G401.6 (cell line): ENCODE measurements at regions not wholly inside any gene's neighbourhood (a gene's known extent, or its start where the extent isn't known, plus 50 kb on each side); places are given as distances from the start of the nearest gene placed in this dataset.
"Not testable (repeated sequence)": the region's sequence is repeated elsewhere in the genome, so short reads cannot be mapped to it uniquely, and the experiment has no call there.

Source experiments
- FAIRE-seq: peaks from 2 replicates; lab custom pipeline; 2012; peaks lifted over from hg19 to GRCh38; lab: Jason Lieb, UNC

- FAIRE-seq = not testable (repeated sequence)
Observed at GRCh38 chr21:32823296-32823695, 51.7 kb upstream of the PAXBP1 start.

GRCh38 chr21:32824950-32825349 lies 53.4 kb upstream of the PAXBP1 start:
- FAIRE-seq = no peak

DNA sequence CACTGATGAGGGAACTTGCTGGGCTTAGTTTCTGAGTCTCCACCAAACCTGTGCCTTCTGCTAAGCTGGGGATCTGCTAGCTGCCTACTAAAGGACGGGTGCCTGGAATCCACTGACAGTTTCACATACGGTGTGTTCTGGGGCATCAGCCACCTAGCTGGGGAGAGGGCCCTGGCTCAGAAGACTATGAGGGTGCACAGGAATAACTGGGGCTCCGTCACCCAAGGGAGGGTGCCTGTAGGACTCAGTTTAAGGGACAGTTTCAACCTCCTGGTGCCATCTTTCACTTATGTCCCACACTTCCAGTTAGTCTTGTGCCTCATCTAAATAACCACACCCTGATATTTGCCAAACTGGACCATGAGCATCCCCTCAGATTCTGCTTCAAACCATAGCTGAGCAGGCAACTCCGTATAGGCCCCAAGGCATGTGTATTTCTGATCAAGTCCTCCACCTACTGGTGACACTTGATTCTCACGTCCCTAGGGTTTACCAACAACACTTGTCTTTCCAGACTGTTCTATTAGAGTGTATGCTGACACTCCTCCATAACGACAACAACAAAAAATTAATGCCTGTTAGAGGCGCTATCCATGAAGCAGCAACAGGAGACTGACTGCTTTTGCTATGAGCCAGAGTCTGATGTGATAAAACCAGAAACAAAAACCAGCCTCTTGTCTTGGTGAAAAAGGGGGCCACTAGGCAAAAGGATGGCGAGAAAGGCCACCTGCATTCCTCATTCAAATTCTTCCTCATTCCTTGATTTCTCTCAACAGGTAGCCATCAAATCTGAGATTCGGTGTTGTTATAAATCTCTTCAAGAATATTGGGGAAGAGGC lies 55.0 kb upstream of the PAXBP1 start:
- peak; percentile 92 for FAIRE-seq

GRCh38 chr21:32828908-32829307 lies 57.4 kb upstream of the PAXBP1 start:
- no peak for FAIRE-seq

GRCh38 chr21:32829504-32829903 lies 57.9 kb upstream of the PAXBP1 start:
- no peak for FAIRE-seq

DNA sequence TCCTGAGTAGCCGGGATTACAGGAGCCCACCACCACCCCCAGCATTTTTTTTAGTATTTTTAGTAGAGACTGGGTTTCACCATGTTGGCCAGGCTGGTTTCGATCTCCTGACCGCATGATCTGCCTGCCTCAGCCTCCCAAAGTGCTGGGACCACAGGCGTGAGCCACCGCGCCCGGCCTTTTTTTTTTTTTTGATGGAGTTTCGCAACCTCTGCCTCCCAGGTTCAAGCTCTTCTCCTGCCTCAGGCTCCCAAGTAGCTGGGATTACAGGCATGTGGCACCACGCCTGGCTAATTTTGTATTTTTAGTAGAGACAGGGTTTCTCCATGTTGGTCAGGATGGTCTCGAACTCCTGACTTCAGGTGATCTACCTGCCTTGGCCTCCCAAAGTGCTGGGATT lies 60.2 kb upstream of the PAXBP1 start:
- not testable (repeated sequence) for FAIRE-seq

- FAIRE-seq = no peak
Observed at GRCh38 chr21:32834211-32834915, 62.8 kb upstream of the PAXBP1 start.

DNA sequence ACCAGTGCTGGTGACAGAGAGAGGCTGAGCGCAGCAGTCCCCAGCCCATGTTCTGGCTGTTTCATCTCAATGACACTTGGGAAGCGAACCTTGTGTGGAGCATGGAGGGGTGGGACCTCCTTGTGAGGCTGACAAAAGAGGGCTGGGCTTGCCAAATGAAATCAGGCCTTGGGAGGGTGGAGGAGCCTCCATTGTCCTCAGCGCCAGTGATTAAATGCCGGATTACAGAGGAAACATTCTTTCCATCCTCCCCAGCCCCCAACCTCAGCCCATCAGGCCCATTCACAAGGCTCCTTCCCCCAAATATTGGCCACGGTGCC lies 63.3 kb upstream of the PAXBP1 start:
- no peak for FAIRE-seq

DNA sequence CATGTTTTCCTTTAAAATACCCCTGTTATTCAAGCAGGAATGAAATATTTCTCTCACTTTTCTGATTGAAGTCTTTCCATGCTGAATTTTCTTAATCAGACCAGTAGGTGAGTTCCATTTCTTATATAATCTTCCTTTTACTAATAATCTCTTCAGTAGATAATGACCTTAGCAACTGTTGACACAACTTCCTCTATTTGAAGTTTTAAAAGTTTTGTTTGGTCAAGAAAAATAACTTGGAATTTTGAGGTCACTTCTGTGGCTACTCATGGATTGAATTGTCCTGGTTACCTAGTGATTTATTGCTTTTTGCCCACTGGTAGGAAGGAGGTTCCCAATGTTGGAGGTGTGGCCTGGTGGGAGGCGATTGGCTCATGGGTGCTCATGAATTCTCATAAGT lies 70.6 kb upstream of the PAXBP1 start:
- FAIRE-seq = no peak

DNA sequence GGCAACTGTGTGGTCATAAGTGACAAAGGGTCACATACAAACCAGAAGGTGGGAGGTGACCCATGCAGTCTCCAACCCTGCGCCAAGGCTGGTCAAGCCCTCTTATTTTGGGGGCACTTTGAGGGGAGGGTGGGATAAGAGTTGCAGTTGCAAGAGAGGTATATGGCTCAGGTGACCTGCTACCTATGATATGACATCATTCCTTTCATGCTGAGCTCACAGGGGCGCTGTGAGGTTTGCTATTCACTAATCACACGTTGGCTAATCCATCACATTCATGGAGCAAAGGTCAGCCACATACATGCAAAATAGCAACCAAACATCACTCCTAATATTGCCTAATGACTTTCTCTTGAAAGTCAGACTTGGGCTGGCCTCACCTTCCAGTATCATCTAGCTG lies 72.0 kb upstream of the PAXBP1 start:
- no peak for FAIRE-seq

GRCh38 chr21:32844076-32844475 lies 72.5 kb upstream of the PAXBP1 start:
- FAIRE-seq = no peak

DNA sequence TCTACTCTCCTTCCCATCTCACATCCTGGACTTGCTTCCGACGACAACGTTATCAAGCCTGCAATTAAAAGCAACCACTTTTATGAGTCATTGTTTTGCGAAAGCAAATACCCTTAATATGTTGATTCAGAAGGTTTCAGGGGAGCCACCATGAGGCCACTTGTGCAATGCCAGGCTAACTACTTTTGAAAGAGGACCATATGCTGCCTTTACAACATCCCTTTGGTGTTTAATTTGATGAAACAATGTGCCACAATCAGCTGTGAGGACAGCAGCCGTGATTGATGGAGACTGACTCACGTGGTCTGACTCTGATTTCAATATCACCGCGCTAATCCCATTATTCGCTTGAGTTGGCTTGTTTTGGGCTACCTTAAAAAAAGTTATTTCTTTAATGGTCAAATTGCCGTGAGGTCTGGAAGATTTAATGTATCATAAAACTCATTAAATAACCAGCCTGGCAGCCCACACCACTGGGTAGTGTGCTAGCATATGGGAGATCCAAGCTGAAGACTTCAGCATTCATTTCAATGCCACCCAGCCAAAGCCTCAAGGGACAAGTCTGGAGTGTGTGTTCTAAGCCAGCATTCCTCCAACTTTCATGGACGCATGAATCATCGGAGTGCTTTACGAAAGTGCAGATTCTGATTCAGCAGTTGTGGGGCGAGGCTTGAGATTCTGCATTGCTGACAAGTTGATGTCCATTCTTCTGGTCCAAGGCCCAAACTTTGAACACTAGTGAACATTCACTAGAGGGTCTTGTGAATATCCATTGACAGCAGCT lies 73.3 kb upstream of the PAXBP1 start:
- no peak for FAIRE-seq

GRCh38 chr21:32858628-32859027 lies 87.1 kb upstream of the PAXBP1 start:
- FAIRE-seq = no peak

- no peak for FAIRE-seq
Observed at GRCh38 chr21:32860399-32860798, 88.8 kb upstream of the PAXBP1 start.

- no peak for FAIRE-seq
Observed at GRCh38 chr21:32861866-32862265, 90.3 kb upstream of the PAXBP1 start.

DNA sequence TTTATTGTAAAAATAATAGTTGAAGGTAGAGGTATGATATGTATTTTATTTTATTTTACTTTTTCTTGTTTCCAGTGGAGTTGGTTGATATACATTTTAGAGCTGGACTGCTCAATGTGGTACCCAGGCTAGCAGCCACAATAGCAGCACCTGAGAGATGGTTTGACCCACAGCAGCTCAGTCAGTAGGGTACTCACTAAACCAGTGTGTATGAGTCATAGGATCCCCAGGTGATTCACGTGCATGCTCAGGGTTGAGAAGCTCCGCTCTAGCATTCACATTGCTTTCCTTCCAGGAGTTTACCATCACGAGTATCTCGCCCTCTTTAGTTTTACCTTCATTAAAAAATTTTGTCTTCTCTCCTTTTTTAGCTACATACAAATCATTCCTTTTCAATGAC lies 96.0 kb upstream of the PAXBP1 start:
- FAIRE-seq = no peak

GRCh38 chr21:32868631-32869454 lies 97.3 kb upstream of the PAXBP1 start:
- no peak for FAIRE-seq

GRCh38 chr21:32869459-32869858 lies 97.9 kb upstream of the PAXBP1 start:
- no peak for FAIRE-seq

GRCh38 chr21:32876426-32876825 lies 104.9 kb upstream of the PAXBP1 start:
- no peak for FAIRE-seq

- FAIRE-seq = not testable (repeated sequence)
Observed at GRCh38 chr21:32877888-32878287, 106.3 kb upstream of the PAXBP1 start.

GRCh38 chr21:32878661-32879060 lies 107.1 kb upstream of the PAXBP1 start:
- FAIRE-seq = no peak

- no peak for FAIRE-seq
Observed at GRCh38 chr21:32881458-32881857, 109.9 kb upstream of the PAXBP1 start.
